HG03280 (cell line): ENCODE measurements at regions not wholly inside any gene's neighbourhood (a gene's known extent, or its start where the extent isn't known, plus 50 kb on each side); places are given as distances from the start of the nearest gene placed in this dataset.
"Not testable (repeated sequence)": the region's sequence is repeated elsewhere in the genome, so short reads cannot be mapped to it uniquely, and the experiment has no call there.

Source experiments
- ATAC-seq: cut with Tn5 transposase; IDR thresholded peaks from one replicate; pipeline ENCODE4 v1.9.1; 2021; ENCODE audit warnings: mild to moderate bottlenecking, moderate library complexity; ENCODE audit not compliant: unreplicated experiment

DNA sequence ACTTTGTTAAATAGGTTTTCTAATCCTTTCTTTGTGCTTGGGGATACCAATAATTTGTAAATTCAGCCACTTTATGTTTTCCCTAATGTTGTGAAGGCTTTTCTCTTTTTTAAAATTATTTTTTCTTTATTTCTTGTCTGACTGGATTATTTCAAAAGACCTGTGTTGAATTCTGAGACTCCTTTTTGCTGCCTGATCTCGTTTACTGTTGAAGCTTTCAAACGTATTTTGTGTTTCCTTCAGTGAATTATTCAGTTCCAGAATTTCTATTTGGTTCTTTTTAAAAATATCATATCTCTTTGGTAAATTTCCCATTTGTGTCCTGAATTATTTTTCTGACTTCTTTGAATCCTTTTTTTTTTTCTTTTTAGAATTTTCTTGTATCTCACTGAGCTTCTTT is 241.6 kb downstream of the LRIG3 start:
- no peak for ATAC-seq

DNA sequence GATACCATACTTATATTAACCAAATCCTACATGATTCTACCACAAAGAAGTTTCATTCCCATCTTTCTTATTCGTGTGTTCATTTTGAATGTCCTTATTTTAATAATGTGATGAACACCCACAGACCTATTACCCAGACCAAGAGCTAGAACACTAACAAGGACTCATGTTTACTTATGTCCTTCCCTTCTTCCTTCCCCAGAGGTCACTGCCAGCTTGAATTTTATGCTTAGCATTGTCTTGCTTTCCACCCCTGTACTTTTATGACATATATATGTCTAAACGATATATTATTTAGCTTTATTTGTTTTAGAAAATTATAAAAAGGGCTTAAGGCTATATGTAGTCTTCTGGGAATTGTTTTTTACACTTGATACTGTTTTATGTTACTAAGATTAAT is 238.6 kb downstream of the LRIG3 start:
- ATAC-seq: no peak

DNA sequence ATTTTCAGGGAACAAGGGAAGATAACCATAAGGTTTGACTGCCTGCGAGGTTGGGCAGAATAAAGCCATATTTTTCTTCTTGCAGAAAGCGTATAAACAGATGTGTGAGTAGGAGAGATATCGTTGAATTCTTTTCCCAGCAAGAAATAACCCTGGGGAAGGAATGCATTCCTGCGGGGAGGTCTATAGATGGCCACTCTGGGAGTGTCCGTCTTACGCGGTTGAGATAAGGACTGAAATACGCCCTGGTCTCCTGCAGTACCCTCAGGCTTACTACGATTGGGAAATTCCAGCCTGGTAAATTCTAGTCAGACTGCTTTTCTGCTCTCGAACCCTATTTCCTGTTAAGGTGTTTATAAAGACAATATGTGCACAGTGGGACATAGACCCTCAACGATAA is 225.0 kb downstream of the LRIG3 start:
- ATAC-seq: no peak

DNA sequence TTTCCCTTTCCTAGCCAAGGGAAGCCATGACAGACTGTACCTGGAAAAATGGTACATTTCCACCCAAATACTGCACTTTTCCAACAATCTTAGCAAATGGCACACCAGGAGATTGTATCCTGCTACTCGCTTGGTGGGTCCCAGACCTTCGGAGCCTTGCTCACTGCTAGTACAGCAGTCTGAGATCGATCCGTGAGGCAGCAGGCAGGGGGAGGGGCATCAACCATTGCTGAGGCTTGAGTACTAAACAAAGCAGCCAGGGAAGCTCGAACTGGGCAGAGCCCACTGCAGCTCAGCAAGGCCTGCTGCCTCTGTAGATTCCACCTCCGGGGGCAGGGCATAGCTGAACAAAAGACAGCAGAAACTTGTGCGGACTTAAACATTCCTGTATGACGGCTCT is 218.8 kb downstream of the LRIG3 start:
- no peak for ATAC-seq

DNA sequence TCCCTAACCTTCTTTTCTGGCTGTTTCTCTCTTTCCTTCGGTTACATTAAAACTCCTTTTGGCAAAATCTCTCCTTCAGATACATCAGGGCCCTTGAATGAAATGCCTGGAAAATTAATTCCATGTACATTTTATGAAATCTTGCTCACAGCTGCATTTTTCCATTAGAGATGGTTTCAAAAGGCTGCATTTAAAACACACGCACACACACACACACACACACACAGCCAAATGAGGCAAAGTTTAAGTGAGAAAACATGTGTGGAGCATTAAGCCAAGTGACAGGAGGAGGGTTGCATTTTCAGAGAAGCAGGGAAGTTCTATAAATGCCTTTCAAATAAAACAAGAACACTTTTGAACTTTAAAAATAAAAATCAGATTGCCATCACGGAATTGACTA is 216.4 kb downstream of the LRIG3 start:
- no peak for ATAC-seq

DNA sequence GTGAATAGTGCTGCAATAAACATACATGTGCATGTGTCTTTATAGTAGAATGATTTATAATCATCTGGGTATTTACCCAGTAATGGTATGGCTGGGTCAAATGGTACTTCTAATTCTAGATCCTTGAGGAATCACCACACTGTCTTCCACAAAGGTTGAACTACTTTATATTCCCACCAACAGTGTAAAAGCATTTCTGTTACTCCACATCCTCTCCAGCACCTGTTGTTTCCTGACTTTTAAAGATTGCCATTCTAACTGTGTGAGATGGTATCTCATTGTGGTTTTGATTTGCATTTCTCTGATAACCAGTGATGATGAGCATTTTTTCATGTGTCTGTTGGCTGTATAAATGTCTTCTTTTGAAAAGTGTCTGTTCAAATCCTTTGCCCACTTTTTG is 215.5 kb downstream of the LRIG3 start:
- not testable (repeated sequence) for ATAC-seq

DNA sequence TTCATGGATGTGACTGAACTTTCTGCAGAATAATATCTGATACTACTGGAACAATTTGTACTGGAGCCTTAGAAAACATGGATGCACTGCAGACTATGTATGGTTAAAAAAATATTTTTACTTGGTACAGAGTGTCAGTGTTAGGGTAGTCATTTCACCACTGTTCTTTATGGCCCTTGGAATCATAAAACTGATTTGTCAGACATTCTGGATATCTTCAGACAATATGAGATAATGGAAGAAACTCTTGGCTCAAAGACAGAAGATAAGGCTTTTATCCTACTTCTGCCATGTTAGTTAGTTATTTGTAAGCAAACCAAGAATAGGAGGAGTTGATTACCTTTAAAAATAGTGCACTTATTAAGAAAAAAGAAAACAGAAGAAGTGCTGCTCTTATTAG is 209.4 kb downstream of the LRIG3 start:
- no peak for ATAC-seq

DNA sequence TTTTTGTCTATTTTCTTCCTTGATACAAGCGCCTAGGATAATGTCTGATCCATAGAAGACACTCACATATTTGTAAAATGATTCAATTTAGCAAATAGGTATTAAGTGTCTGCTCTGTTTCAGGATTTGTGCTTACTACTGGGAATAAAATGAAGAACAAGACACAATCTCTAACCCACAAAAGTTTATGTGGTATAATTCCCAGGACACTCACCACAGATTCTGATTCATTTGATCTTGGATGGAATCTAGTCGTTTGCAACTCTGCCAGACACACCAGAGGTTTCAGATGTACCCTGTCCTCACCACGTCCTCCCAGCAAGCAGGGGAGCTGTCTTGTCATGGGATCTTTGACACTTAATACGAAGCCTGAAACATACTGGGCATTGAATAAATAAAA is 208.3 kb downstream of the LRIG3 start:
- no peak for ATAC-seq

DNA sequence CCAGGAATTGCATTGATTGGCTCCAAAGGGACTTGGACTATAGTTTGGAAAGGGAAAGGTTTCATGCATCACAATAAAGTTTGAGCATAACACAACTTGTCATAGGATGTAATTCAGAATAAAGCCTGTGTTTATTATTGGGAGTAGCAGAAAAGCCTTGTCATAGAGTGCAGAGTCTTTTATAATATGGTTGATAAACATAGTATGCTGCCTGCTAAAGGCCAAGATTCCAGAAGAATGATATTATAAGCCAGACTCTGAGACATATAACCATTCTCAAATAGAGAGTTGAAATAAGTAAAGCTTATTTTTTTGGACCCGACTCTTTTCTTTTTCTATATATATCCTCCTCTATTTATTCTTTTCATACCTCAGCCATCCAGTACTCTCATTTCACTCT is 207.3 kb downstream of the LRIG3 start:
- ATAC-seq: no peak

DNA sequence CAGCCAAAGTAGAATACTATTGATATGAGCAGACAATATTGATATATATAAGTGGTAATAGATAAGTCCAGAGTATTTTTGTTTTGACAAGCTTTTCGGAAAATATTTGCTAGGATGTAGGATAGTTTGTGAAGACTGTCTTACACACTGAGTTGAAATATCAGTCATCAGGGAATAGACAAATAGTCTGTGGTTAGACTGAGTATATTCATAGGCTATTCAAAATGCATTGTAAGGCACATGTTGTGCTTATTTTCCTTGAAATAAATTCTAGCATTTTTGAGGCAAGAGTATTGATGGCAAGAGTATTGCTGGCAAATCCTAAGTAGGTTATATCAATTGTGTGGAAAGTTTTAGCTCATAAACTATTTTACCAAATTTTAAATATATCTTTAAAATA is 201.1 kb downstream of the LRIG3 start:
- ATAC-seq: no peak

DNA sequence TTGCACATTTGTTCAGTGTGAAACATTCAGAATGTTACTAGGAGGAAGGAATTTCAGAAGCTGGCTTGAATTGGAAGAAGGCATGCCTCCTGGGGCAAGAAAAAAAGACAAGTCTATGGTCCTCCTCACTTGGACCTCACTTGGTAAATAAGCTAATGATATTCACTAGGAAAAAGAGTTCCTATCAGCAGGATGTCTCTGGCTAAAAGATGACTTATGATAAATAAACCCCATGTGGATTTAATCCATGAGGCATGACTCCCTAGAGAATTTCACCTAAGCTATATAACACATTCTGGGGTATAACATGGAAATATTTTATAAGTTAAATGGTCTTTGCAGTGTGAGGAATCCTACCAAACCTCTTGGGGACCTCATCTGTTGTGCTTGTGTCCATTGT is 199.9 kb downstream of the LRIG3 start:
- no peak for ATAC-seq

DNA sequence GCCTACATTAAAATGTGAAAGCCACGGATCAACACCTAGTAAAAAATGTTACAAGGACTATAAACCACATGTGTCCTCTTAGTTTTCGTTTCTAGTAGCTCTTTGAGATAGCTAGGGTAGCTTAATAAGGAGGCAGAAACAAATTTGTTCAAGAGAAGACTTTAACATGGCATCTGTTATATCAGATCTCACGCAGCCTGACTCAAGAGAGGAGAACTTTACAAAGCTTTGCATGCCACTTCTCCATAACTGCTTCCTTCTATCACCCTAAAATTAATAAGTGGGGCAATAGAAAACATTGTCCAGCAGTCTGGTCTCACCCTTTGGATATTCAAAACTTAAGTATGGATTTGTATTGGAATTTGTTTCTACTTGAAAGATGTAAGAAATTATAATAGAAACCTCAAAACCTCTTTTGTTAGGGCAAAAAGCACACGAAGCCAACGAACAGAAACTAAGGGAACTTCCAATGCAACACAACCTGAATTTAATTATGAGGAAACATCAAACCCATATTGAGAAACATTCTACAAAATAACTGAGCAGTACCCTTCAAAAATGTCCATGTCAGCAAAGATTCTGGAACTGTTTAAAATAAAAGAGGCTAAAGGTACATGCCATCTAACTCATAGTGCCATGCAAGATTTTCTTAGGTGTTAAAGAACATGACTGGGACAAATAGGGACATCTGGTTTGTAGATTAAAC is 194.8 kb downstream of the LRIG3 start:
- no peak for ATAC-seq

DNA sequence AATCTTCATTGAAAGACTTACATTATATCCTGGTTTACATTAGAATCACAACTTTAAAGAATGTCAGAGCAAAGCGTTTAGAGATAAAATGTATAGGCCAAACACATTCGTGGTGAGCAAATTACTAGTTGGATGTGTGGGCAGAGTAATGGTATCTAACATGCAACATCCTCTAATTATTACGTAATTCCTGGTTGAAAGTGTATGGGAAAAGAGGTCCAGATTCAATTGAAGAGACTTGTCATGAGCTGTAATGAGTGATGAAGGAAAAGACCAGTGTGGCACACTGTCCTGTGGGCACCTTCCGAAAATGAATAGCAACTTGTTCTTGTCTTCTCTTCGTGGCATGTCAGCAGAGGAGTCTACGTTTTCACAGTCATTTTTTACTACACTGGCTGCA is 192.8 kb downstream of the LRIG3 start:
- ATAC-seq: no peak

DNA sequence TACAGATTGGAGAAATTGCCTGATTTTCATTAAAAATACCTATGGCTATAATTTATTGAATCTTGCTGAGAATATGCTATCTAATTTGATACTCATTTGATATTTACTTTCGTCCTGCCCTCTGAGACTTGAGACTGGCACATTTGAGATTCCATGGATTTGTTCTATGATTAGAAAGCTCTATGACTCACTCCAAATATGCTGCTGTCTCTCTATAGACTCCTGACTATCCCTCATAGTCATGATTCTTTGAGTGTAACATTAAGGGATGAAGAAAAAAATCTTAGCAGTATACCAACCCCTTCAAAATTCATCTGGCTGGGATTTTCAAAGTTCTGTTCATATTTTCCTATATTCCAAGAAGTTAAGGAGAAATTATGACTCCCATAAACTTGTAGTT is 191.9 kb downstream of the LRIG3 start:
- no peak for ATAC-seq

DNA sequence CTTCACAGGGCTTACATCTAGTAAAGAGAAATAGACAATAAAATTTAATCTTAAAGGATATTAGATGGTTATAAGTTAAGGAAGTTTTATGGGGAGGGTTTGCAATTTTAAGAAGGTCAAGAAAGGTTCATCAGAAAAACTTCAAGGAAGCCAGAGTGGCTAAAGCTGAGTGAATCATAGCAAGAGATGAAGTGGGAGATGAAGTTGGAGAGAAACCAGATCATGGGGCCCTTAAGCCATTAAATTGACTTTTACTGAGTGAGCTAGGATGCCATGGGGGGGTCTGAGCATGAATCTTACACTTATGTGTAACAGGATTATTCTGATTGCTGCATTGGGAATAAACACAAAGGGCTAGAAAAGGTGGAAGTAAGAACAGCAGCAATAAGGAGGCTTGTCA is 189.2 kb downstream of the LRIG3 start:
- no peak for ATAC-seq

DNA sequence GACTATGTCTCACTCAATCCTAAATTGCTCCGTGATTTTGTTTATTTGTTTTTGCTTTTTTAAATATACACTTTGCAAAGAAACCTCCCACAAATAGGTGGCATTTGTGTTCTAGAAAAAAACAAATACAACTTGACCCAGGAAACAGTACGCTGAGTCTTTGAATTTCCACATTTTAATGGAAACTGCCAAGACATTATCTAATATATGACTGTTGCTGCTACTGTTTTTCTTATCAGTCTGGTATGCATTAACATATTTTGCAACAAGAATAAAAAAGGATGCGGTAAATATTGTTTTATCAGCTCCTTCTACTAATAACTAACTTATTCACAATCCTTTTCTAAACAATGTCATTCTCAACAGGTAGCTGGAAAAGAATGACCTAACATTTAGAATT is 187.4 kb downstream of the LRIG3 start:
- ATAC-seq: no peak

DNA sequence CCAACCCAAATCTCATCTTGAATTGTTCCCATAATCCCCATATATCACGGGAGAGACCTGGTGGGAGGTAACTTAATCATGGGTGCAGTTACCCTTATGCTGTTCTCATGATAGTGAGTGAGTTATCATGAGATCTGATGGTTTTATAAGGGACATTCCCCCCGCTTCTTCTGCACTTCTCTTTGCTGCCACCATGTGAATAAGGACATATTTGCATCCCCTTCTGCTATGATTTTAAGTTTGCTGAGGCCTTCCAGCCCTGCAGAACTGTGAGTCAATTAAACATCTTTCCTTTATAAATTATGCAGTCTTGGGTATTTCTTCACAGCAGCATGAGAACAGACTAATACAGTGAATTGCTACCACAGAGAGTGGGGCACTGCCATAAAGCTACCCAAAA is 179.1 kb downstream of the LRIG3 start:
- no peak for ATAC-seq

DNA sequence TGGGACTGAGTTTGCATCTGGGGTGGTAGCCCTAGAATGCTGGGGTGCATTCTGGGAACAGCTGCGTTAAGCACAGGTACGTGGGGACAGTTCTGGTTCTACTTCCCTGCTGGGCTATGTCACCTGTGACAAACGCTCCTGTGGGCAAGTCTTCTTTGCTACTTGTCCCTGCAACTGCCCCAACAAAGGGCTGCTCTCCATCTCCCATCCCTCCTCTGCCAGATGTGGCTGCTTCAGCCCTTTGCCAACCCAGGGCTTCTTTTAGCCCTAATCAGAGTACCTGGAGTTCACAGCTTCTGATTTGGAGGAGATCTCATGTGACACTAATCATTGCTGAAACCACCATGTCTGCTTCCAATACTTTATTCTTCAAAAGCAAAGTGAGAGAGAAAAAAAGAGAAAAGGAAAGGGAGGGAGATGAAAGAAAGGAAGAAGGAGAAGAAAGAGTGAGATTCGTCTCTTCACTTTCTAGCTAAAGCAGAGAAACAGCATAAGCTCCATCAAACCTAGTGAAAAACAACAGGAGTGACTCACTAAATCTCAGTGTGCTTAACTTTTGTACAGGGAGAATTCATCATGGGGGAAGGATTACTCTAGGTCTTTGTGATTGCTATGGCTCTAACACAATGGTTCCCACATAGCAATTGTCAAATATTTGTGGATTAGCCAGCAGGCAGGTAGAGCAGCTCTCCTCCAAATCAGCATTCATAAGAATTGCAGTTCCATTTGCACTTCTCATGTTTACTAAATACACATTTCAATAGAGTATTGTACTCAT is 174.8 kb downstream of the LRIG3 start:
- ATAC-seq: no peak

DNA sequence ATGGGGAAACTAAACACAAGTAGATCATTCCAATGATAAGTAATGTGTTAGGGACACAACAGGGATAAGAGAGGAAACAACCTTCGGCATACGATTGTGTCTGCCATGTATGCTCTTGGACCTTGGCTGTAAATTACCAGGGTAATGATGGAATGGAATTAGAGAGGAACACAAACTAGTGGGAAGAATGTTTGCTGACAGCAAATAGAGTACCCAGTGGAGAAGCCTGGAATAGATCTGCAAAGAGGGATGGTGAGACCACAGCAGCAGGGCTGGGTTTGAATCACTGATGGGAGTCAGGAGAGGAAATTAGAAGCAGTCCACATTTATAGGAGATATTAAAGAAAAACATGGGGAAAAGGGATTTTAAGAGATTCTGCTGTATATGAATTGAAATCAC is 172.8 kb downstream of the LRIG3 start:
- no peak for ATAC-seq

DNA sequence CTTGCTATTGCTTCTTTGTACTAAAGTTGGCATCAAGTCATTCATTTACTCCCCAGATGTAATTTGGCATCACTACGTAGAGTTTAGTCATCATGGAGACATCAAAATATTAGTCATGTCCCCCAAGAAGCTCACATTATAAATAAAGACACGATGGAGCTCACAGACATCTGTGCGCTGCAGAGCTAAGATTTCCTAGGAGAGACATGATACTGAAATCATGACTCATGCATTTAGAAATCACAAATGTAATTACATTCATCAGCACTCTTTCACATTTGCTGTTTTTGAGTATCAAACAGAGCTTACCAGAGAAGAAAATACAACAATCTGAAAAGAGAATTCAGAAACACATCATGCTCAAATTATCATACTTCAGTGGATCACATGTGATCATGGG is 169.8 kb downstream of the LRIG3 start:
- ATAC-seq: no peak

DNA sequence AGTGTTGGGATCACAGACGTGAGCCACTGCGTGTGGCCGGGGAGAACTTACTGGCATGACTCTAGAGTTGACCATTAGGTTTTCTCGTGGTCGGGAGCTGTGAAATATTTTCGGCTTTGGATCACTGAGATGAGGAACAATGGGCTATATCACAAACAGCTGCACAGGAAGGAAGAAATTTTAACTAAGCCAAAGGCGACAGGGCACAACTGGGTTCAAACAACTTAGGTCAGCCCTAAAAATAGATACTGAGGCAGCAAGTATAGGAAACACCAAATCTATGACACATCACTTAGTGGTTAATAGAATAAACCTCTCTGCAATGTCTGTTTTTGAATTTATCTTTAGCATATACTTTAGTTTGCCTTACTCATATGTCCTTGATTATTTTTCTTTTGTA is 162.9 kb downstream of the LRIG3 start:
- no peak for ATAC-seq

DNA sequence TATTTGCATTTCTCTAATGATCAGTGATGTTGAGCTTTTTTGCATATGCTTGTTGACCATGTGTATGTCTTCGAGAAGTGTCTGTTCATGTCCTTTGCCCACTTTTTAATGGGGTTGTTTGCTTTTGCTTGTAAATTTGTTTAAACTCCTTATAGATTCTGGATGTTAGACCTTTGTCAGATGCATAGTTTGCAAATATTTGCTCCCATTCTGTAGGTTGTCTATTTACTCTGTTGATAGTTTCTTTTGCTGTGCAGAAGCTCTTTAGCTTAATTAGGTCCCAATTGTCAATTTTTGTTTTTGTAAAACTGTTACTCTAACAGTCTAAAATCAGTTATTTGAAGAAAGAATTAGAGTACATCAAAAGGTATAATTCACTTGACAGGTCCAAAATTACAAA is 160.6 kb downstream of the LRIG3 start:
- not testable (repeated sequence) for ATAC-seq

DNA sequence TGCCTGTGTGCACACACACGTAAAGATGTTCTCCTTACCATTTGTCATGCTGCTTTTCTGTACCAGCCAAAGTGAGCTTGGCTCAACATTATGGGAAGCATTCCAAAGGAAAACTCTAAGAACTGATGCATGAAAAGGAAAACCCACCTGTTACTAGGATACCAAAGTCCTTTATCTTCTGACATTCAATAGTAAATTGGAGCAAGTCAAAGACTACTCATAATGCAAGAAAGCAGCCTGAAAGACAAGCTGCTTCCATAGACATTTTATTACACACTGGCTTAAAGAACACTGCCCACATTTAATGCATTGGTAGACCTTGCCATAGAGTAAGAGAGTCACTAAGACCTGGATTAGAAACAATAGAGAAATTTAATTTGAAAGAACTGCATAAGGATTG is 159.0 kb downstream of the LRIG3 start:
- ATAC-seq: no peak
